HG02759 (cell line): ENCODE measurements at regions not wholly inside any gene's neighbourhood (a gene's known extent, or its start where the extent isn't known, plus 50 kb on each side); places are given as distances from the start of the nearest gene placed in this dataset.
"Not testable (repeated sequence)": the region's sequence is repeated elsewhere in the genome, so short reads cannot be mapped to it uniquely, and the experiment has no call there.

Experiments used
- ATAC-seq: cut with Tn5 transposase; IDR thresholded peaks from one replicate; pipeline ENCODE4 v1.9.1; 2021; ENCODE audit warnings: mild to moderate bottlenecking, moderate library complexity; ENCODE audit not compliant: unreplicated experiment

DNA sequence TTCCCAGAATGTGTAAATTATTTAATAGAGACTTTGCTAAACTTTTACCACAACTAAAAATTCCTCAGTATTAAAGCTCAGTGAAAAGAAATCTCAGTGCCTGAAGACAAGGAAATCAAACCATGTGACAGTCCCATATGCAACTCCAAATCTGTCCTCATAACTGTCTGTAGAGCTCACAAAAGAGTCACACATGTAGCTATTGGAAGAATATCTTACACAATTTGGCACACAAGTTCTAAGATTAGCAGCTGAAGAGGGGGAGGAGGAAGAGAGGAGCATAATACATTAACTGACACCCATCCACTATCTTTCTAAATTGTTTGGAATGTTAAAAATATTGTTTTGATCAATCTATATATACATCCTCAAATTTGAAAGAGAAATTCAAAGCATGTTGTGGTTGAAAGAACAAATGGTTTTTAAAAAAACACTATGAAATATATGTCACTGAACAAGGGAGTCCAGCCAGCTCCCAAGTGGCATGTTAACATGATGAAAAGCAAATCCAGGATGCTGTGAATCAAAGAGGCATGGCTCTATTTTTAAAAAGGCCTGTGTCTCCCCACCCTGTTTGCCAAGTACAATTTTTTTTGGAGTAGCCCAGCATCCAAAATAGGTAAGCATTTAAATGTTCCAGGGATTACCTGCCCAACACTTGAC is 126.3 kb upstream of the NANOGP8 start:
- ATAC-seq = no peak

GRCh38 chr15:35210370-35210769 is 125.3 kb upstream of the NANOGP8 start:
- no peak for ATAC-seq

- no peak for ATAC-seq
These were observed 124.7 kb upstream of the NANOGP8 start for GRCh38 chr15:35209838-35210237.

DNA sequence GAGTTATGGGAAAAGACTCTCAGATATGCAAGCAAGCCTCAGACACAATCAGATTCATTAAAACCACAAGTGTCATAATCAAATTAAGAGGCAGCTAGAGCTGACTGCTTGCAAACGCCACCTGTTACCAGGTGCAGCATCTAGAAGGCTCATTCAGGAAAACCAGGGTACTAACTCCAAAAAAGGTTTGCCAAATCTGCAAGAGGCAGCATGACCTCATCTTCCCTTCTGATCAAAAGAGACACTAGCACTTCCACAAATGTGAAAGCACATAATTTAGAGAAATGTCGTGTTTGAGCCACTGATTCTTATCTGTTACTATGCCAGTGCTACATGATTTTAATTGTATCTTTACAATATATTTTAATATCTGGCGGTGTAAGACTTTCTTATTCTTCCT is 123.3 kb upstream of the NANOGP8 start:
- no peak for ATAC-seq

GRCh38 chr15:35206060-35206675 is 121.1 kb upstream of the NANOGP8 start:
- no peak for ATAC-seq

DNA sequence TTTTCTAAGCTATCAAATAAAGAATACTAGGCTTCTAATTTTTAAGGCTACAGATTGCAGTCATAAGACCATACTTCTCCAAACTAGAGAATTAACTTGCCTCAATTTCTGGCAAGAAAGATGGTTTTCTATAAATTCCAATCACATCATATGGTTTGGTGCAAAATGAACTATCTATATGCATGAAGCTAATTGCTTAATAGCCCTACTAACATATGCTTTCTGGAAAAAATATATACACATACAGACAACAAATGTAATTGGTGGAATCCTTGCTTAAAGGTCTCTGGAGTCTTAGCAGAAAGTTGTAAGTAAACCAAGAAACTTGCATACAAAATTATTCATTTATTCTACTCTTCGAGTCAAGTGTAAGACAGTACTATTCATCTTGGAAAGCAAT is 113.1 kb upstream of the NANOGP8 start:
- ATAC-seq = no peak

- ATAC-seq = no peak
These were observed 112.7 kb upstream of the NANOGP8 start for GRCh38 chr15:35197754-35198153.

DNA sequence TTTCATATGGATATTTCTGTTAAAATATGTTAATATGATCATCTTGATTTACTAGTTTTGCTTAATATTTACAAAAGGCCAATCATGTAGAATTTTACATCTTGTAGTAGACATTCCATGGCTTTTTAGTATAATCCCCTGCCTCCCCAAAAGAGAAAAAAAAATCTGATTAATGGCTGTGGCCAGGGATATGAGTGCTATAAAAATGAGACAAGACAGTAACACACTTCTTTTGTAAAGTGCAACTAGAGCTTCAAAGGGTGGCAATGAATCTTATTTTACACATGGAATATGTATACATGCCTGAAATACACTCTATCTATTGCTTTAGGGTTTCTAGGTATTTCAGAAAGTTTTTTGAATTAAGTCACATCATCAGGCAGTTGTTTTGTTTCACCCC is 112.2 kb upstream of the NANOGP8 start:
- ATAC-seq = no peak

- ATAC-seq = no peak
These were observed 111.2 kb upstream of the NANOGP8 start for GRCh38 chr15:35196273-35196672.

- ATAC-seq = no peak
These were observed 110.6 kb upstream of the NANOGP8 start for GRCh38 chr15:35195649-35196048.

DNA sequence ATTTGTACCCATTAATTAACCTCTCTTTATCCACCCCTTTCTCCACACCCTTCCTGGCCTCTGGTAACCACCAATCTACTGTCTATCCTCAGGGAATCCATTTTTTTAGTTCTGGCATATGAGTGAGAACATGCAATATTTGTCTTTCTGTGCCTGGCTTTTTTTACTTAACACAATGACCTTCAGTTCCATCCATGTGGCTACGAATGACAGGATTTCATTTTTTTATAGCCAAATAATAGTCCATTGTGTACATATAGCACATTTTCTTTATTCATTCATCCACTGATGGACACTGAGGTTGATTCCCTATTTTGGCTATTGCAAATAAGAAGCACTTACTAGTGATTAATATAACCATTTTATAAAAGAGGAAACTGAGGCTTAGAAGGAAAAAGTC is 109.9 kb upstream of the NANOGP8 start:
- no peak for ATAC-seq

DNA sequence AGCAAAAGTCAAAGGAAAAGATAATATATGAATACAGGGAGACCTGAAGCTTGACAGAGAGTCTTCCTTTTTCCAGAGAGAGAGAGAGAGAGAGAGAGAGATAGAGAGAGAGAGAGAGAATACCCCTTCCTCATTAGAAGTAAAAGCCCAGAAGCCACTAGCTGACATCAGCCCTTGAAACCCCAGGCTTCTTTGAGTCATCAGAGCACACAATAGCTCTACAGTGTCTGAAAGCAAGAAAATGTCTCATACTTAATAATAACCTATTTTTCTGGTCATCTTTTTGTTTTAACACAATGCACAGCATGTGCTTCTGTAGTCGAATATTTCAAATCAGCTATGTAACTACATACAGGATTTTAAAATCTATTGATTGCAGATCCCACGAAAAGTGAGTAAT is 109.2 kb upstream of the NANOGP8 start:
- no peak for ATAC-seq

- ATAC-seq = no peak
These were observed 106.7 kb upstream of the NANOGP8 start for GRCh38 chr15:35191783-35192182.

- ATAC-seq = no peak
These were observed 101.3 kb upstream of the NANOGP8 start for GRCh38 chr15:35186346-35186745.

GRCh38 chr15:35184646-35185045 is 99.6 kb upstream of the NANOGP8 start:
- ATAC-seq = no peak

DNA sequence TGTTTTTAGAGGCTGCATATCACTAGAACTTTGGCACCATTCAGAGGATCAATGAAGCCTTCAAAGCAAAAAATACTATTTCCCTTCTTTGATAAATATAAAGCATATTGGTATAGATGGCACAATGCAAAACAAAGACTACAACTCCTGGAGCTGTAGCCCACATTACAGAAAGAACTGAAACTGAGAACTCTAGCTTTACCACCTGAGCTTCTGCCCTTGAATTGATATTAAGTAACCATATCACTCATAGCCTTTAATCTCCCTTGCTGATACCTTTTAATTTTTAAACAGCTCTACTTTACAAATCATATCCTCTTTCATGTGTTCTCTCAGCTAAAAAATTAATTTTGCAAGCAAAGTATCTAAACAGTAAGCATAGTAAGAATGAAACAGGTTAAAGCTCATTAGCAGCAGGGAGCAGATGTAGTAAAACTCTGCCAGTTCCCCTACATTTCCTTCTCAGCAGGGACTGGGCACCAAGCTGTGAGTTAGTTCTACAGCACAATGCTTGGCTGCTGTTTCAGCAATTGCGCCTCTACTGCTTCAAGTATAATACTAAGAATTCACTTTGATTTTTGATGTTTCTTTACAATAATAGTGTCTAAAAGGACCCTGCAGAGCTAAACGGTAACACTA is 97.9 kb upstream of the NANOGP8 start:
- ATAC-seq = peak; percentile 82

DNA sequence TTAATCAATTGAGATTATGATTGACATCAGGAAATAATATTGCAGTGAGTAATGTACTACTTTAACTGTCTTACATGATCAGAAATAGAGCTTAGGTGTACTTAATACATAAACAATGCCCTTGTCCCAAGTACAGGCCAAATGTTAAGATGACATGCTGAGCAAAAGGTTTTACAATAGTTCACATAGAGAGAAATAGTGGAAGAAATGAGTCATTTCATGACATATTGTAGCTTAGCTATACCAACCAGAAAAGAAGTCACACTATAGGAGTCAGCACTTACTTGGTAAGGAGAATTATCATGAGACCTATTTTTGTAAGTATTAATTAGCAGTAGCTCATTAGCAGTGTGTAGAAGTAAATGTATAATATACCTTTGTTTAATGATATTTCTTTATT is 96.4 kb upstream of the NANOGP8 start:
- ATAC-seq = peak; percentile 65

DNA sequence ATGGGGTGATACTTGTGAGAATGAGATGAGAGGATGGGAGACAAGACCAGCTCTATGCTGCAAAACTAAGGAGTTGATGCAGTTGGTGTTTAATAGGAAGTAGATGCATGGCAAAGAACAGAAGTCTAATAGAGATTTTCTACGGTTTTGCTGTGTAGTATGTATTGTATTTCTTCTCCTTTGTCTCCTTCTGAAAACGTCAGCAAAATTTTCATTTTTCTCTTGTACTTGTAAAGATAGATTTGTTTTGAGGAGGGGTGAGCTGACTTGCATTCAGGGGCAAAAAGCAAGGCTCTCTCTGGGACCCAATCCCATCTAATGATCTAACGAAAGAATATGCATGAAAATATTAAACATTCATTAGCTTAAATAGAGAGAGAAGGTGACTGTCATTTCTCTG is 94.6 kb upstream of the NANOGP8 start:
- ATAC-seq = no peak

- ATAC-seq = not testable (repeated sequence)
These were observed 93.1 kb upstream of the NANOGP8 start for GRCh38 chr15:35178186-35178585.

- no peak for ATAC-seq
These were observed 89.9 kb upstream of the NANOGP8 start for GRCh38 chr15:35174948-35175347.

DNA sequence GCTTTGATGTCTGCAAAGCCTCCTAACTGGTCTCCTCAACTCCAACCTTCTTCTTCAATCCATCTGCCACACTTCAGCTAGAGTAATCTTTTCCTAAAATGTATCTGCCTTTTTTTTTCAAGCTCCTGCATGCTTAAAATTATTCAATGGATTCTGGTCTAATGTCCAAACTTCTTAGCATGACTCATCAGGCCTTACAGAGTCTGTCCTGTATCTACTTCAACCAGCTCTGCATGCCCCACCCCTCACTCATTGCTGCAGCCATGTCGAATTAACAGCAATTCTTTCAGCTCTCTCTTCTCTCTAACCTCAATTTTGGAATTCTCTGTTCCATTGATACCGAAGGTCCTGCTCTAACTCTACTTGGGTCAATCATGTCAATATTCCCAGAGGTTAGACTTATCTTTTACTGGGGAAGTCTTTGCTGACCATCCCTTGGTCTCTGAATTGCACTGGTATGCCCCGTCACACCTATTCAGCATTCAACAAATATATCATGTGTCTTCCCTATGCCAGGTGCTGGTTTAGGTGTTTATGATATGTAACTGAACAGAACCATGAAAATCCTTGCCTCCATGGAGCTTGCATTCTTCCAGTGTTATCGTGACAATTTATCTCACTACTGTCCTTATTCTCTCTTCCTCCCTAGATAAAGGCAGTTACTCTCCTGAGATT is 88.5 kb upstream of the NANOGP8 start:
- no peak for ATAC-seq

DNA sequence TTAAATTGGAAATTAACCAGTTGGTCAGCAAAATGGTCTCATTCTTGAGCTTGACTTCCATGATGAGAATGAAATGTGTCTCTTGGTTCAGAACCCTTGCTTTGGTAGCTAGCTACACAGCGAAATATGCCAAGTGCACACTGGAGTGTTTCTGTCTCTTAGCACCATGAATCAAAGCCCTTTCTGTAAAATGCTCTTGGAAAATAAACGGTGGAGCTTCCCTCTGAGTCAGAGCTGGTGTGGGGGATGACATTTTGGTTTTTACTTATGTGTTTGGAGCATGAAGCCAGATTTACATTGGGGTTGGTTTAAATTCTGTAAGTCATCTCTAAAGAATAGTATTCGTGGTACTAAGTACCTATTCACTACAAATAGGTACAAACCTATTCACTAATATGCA is 85.1 kb upstream of the NANOGP8 start:
- ATAC-seq = no peak
